ENCODE measurements at regions not wholly inside any gene's neighbourhood (a gene's known extent, or its start where the extent isn't known, plus 50 kb on each side); places are given as distances from the start of the nearest gene placed in this dataset.

DNA sequence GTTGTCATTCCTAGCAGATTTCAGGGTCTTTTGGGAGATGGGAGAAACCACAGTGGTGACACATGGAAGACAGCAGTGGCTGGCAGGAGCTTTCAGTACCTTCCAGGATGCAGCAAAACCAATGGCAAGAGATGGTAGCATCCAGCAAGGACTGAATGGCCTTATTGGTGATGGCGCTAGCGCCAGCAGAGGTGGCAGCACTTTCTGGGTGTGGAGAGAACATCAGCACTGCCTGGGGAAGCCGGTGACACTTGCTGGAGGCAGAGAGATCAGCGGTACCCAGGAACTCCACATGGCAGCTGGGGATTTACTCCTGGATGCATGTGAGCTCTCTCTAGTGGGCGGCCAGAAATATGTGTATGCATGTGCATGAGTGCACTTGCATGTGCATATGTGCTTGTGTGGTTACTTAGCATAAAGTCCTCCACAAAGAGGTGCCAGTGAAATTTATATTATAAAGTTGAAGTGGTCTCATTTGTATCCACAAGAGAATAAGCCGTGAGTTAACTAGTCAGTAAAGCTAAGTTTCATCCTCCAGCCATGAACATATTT lies 364.7 kb downstream of the LMX1A start:
- no peak for TF ChIP-seq POLR2A (IDR thresholded peaks at IDR 0.05)
- no peak for TF ChIP-seq CTCF (IDR thresholded peaks at IDR 0.05)

All from heart left ventricle (tissue), 13 donors.